ENCODE measurements at regions not wholly inside any gene's neighbourhood (a gene's known extent, or its start where the extent isn't known, plus 50 kb on each side); places are given as distances from the start of the nearest gene placed in this dataset.

- DNase-seq (ENCODE audit: insufficient read length, low spot score) = no peak
- FAIRE-seq = peak; percentile 40
- no peak for TF ChIP-seq TAF1 (IDR thresholded peaks at IDR 0.05; ENCODE audit: low read depth, low read length)
- TF ChIP-seq POLR2AphosphoS5 (IDR thresholded peaks at IDR 0.05; ENCODE audit: low read depth, low read length) = no peak
- TF ChIP-seq POU2F2 (IDR thresholded peaks at IDR 0.05; ENCODE audit: low read depth, low read length) = no peak
- no peak for TF ChIP-seq SPI1 (IDR thresholded peaks at IDR 0.05; ENCODE audit: low read depth, low read length)
- no peak for TF ChIP-seq PAX5 (IDR thresholded peaks at IDR 0.05; ENCODE audit: insufficient read depth, low read length, severe bottlenecking)
- TF ChIP-seq POLR2A (IDR thresholded peaks at IDR 0.05; ENCODE audit: low read depth, low read length) = no peak
Observed at GRCh38 chr5:174272671-174273070, 227.2 kb downstream of the NSG2 start.

- peak; percentile 89 for FAIRE-seq
- DNase-seq (ENCODE audit: insufficient read length, low spot score) = no peak
Observed at GRCh38 chr5:174273325-174273724, 227.8 kb downstream of the NSG2 start.

GRCh38 chr5:174275959-174276358 lies 230.5 kb downstream of the NSG2 start:
- DNase-seq (ENCODE audit: insufficient read length, low spot score) = no peak
- TF ChIP-seq PAX5 (IDR thresholded peaks at IDR 0.05; ENCODE audit: insufficient read depth, low read length, severe bottlenecking) (no peak), POLR2AphosphoS5 (IDR thresholded peaks at IDR 0.05; ENCODE audit: low read depth, low read length) (no peak), POU2F2 (IDR thresholded peaks at IDR 0.05; ENCODE audit: low read depth, low read length) (no peak), TAF1 (IDR thresholded peaks at IDR 0.05; ENCODE audit: low read depth, low read length) (no peak)
- FAIRE-seq = no peak

More at GRCh38 chr5:174273325-174273724, 227.8 kb downstream of the NSG2 start:
- TF ChIP-seq POLR2AphosphoS5 (IDR thresholded peaks at IDR 0.05; ENCODE audit: low read depth, low read length) = no peak
- TF ChIP-seq POLR2A (IDR thresholded peaks at IDR 0.05; ENCODE audit: low read depth, low read length) = no peak
- TF ChIP-seq POU2F2 (IDR thresholded peaks at IDR 0.05; ENCODE audit: low read depth, low read length) = no peak
- TF ChIP-seq SPI1 (IDR thresholded peaks at IDR 0.05; ENCODE audit: low read depth, low read length) = no peak
- no peak for TF ChIP-seq TAF1 (IDR thresholded peaks at IDR 0.05; ENCODE audit: low read depth, low read length)
- TF ChIP-seq PAX5 (IDR thresholded peaks at IDR 0.05; ENCODE audit: insufficient read depth, low read length, severe bottlenecking) = no peak

- FAIRE-seq (no peak), DNase-seq (ENCODE audit: insufficient read length, low spot score) (no peak)
- TF ChIP-seq POU2F2 (IDR thresholded peaks at IDR 0.05; ENCODE audit: low read depth, low read length) (no peak), POLR2A (IDR thresholded peaks at IDR 0.05; ENCODE audit: low read depth, low read length) (no peak), POLR2AphosphoS5 (IDR thresholded peaks at IDR 0.05; ENCODE audit: low read depth, low read length) (no peak), PAX5 (IDR thresholded peaks at IDR 0.05; ENCODE audit: insufficient read depth, low read length, severe bottlenecking) (no peak), TAF1 (IDR thresholded peaks at IDR 0.05; ENCODE audit: low read depth, low read length) (no peak), SPI1 (IDR thresholded peaks at IDR 0.05; ENCODE audit: low read depth, low read length) (no peak)
Observed at GRCh38 chr5:174281089-174281760, 235.7 kb downstream of the NSG2 start.

GRCh38 chr5:174281855-174282254 lies 236.3 kb downstream of the NSG2 start:
- TF ChIP-seq PAX5 (IDR thresholded peaks at IDR 0.05; ENCODE audit: insufficient read depth, low read length, severe bottlenecking) (no peak), POLR2A (IDR thresholded peaks at IDR 0.05; ENCODE audit: low read depth, low read length) (no peak), SPI1 (IDR thresholded peaks at IDR 0.05; ENCODE audit: low read depth, low read length) (peak; percentile 72), POU2F2 (IDR thresholded peaks at IDR 0.05; ENCODE audit: low read depth, low read length) (no peak), POLR2AphosphoS5 (IDR thresholded peaks at IDR 0.05; ENCODE audit: low read depth, low read length) (no peak), TAF1 (IDR thresholded peaks at IDR 0.05; ENCODE audit: low read depth, low read length) (no peak)
- DNase-seq (ENCODE audit: insufficient read length, low spot score) (no peak), FAIRE-seq (no peak)

- DNase-seq (ENCODE audit: insufficient read length, low spot score) = no peak
- no peak for TF ChIP-seq TAF1 (IDR thresholded peaks at IDR 0.05; ENCODE audit: low read depth, low read length)
- no peak for FAIRE-seq
Observed at GRCh38 chr5:174282391-174282790, 236.9 kb downstream of the NSG2 start.

- TF ChIP-seq POLR2A (IDR thresholded peaks at IDR 0.05; ENCODE audit: low read depth, low read length) = no peak
- DNase-seq (ENCODE audit: insufficient read length, low spot score) (no peak), FAIRE-seq (no peak)
Observed at GRCh38 chr5:174283211-174284005, 237.9 kb downstream of the NSG2 start.

GRCh38 chr5:174284873-174285272 lies 239.4 kb downstream of the NSG2 start:
- no peak for DNase-seq (ENCODE audit: insufficient read length, low spot score)
- no peak for TF ChIP-seq TAF1 (IDR thresholded peaks at IDR 0.05; ENCODE audit: low read depth, low read length)
- TF ChIP-seq POLR2AphosphoS5 (IDR thresholded peaks at IDR 0.05; ENCODE audit: low read depth, low read length) = no peak
- TF ChIP-seq PAX5 (IDR thresholded peaks at IDR 0.05; ENCODE audit: insufficient read depth, low read length, severe bottlenecking) = no peak
- no peak for TF ChIP-seq POLR2A (IDR thresholded peaks at IDR 0.05; ENCODE audit: low read depth, low read length)
- no peak for TF ChIP-seq POU2F2 (IDR thresholded peaks at IDR 0.05; ENCODE audit: low read depth, low read length)
- no peak for TF ChIP-seq SPI1 (IDR thresholded peaks at IDR 0.05; ENCODE audit: low read depth, low read length)
- no peak for FAIRE-seq

GRCh38 chr5:174287761-174288160 lies 242.3 kb downstream of the NSG2 start:
- no peak for TF ChIP-seq POU2F2 (IDR thresholded peaks at IDR 0.05; ENCODE audit: low read depth, low read length)
- no peak for TF ChIP-seq POLR2AphosphoS5 (IDR thresholded peaks at IDR 0.05; ENCODE audit: low read depth, low read length)
- no peak for FAIRE-seq

GRCh38 chr5:174288439-174288838 lies 242.9 kb downstream of the NSG2 start:
- DNase-seq (ENCODE audit: insufficient read length, low spot score) = no peak
- no peak for FAIRE-seq

More at GRCh38 chr5:174287761-174288160, 242.3 kb downstream of the NSG2 start:
- DNase-seq (ENCODE audit: insufficient read length, low spot score) = no peak

More at GRCh38 chr5:174288439-174288838, 242.9 kb downstream of the NSG2 start:
- TF ChIP-seq PAX5 (IDR thresholded peaks at IDR 0.05; ENCODE audit: insufficient read depth, low read length, severe bottlenecking) (no peak), TAF1 (IDR thresholded peaks at IDR 0.05; ENCODE audit: low read depth, low read length) (no peak), SPI1 (IDR thresholded peaks at IDR 0.05; ENCODE audit: low read depth, low read length) (no peak), POU2F2 (IDR thresholded peaks at IDR 0.05; ENCODE audit: low read depth, low read length) (no peak), POLR2A (IDR thresholded peaks at IDR 0.05; ENCODE audit: low read depth, low read length) (no peak), POLR2AphosphoS5 (IDR thresholded peaks at IDR 0.05; ENCODE audit: low read depth, low read length) (no peak)

Measured in GM12891 (cell line).